ENCODE measurements at regions not wholly inside any gene's neighbourhood (a gene's known extent, or its start where the extent isn't known, plus 50 kb on each side); places are given as distances from the start of the nearest gene placed in this dataset.

GRCh38 chr5:62701036-62701435 lies 122.4 kb downstream of the LRRC70 start:
- no peak for DNase-seq
- Mint-ChIP-seq H3K36me3 (ENCODE audit: low read depth) (no peaks in the 10 kb centered on the region), H3K27me3 (no peaks in the 10 kb centered on the region), H3K9me3 (no peaks in the 10 kb centered on the region), H3K4me3 (no peak overlapping the region), H3K4me1 (ENCODE audit: low read depth) (no peaks in the 10 kb centered on the region), H3K27ac (no peak overlapping the region)

- Mint-ChIP-seq H3K27me3 (no peaks in the 10 kb centered on the region), H3K27ac (no peak overlapping the region), H3K4me1 (ENCODE audit: low read depth) (no peaks in the 10 kb centered on the region), H3K4me3 (no peak overlapping the region), H3K36me3 (ENCODE audit: low read depth) (no peaks in the 10 kb centered on the region), H3K9me3 (no peaks in the 10 kb centered on the region)
- no peak for DNase-seq
Measured at GRCh38 chr5:62698756-62699155, 120.1 kb downstream of the LRRC70 start.

- no peaks in the 10 kb centered on the region for H3K27me3 Mint-ChIP-seq
- no peaks in the 10 kb centered on the region for H3K9me3 Mint-ChIP-seq
- no peak overlapping the region for H3K27ac Mint-ChIP-seq
- DNase-seq: no peak
- no peaks in the 10 kb centered on the region for H3K36me3 Mint-ChIP-seq (ENCODE audit: low read depth)
- H3K4me3 Mint-ChIP-seq: no peak overlapping the region
- H3K4me1 Mint-ChIP-seq (ENCODE audit: low read depth): peaks cover 6% of the 10 kb centered on the region
Measured at GRCh38 chr5:62695274-62695673, 116.7 kb downstream of the LRRC70 start.

DNA sequence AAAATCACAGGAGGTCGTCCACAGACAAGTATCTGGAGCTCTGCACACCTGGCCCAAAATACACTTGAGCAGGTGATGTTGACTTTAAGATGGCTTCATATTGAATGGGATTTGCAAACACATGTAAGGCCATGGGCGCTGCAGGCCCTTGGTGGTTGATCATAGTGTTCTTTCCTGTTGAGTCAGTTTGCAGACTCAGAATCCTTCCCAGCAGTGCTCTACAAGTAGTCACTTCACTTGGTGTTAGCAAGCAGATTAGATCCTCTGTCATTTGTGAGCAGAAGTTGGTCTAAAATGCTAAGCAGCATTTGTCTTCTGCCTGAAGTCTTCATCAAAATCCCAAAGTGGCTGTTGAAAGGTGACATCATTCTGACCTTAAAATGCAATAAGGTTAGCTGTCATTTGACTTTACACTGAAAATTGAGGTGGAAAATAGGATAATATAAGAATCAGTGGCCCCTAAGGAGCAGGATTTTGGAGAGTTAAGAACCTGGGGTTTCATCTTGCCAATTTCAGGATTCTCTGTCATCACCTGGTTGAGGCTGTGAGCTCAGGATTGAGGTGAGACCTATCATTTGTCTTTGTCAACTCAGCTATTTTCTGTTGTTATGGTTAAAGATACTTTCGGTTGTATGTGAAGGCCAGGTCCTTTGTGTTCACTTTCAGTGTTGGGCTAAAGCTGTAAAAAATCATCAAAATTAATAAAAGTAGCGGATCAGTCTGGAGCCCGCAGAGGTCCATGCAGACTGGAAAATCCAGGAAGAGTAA lies 114.5 kb downstream of the LRRC70 start:
- peaks cover 14% of the 10 kb centered on the region for H3K4me1 Mint-ChIP-seq (ENCODE audit: low read depth)
- no peak overlapping the region for H3K4me3 Mint-ChIP-seq
- H3K36me3 Mint-ChIP-seq (ENCODE audit: low read depth): no peaks in the 10 kb centered on the region
- H3K27ac Mint-ChIP-seq: no peak overlapping the region
- H3K27me3 Mint-ChIP-seq: no peaks in the 10 kb centered on the region
- no peaks in the 10 kb centered on the region for H3K9me3 Mint-ChIP-seq
- no peak for DNase-seq

- no peak overlapping the region for H3K27ac Mint-ChIP-seq
- H3K9me3 Mint-ChIP-seq: no peaks in the 10 kb centered on the region
- DNase-seq: no peak
- H3K4me3 Mint-ChIP-seq: no peak overlapping the region
- peaks cover 14% of the 10 kb centered on the region for H3K4me1 Mint-ChIP-seq (ENCODE audit: low read depth)
- no peaks in the 10 kb centered on the region for H3K36me3 Mint-ChIP-seq (ENCODE audit: low read depth)
- no peaks in the 10 kb centered on the region for H3K27me3 Mint-ChIP-seq
Measured at GRCh38 chr5:62691946-62692345, 113.3 kb downstream of the LRRC70 start.

- H3K4me1 Mint-ChIP-seq (ENCODE audit: low read depth): peaks cover 14% of the 10 kb centered on the region
- no peaks in the 10 kb centered on the region for H3K27me3 Mint-ChIP-seq
- no peak overlapping the region for H3K27ac Mint-ChIP-seq
- no peak overlapping the region for H3K4me3 Mint-ChIP-seq
- no peaks in the 10 kb centered on the region for H3K36me3 Mint-ChIP-seq (ENCODE audit: low read depth)
- DNase-seq: no peak
- no peaks in the 10 kb centered on the region for H3K9me3 Mint-ChIP-seq
Measured at GRCh38 chr5:62690421-62690820, 111.8 kb downstream of the LRRC70 start.

GRCh38 chr5:62689599-62690368 lies 111.2 kb downstream of the LRRC70 start:
- DNase-seq: no peak
- H3K4me3 Mint-ChIP-seq: peak overlapping the region; percentile 28
- H3K4me1 Mint-ChIP-seq (ENCODE audit: low read depth): peaks cover 14% of the 10 kb centered on the region
- no peaks in the 10 kb centered on the region for H3K36me3 Mint-ChIP-seq (ENCODE audit: low read depth)
- H3K9me3 Mint-ChIP-seq: no peaks in the 10 kb centered on the region
- no peaks in the 10 kb centered on the region for H3K27me3 Mint-ChIP-seq
- peak overlapping the region; percentile 71 for H3K27ac Mint-ChIP-seq

GRCh38 chr5:62686692-62687091 lies 108.1 kb downstream of the LRRC70 start:
- DNase-seq: no peak
- no peak overlapping the region for H3K4me3 Mint-ChIP-seq
- no peaks in the 10 kb centered on the region for H3K27me3 Mint-ChIP-seq
- H3K9me3 Mint-ChIP-seq: no peaks in the 10 kb centered on the region
- H3K27ac Mint-ChIP-seq: no peak overlapping the region
- no peaks in the 10 kb centered on the region for H3K36me3 Mint-ChIP-seq (ENCODE audit: low read depth)
- H3K4me1 Mint-ChIP-seq (ENCODE audit: low read depth): peaks cover 14% of the 10 kb centered on the region

- DNase-seq: no peak
- Mint-ChIP-seq H3K9me3 (no peaks in the 10 kb centered on the region), H3K27me3 (no peaks in the 10 kb centered on the region), H3K4me1 (ENCODE audit: low read depth) (peaks cover 7% of the 10 kb centered on the region), H3K4me3 (no peak overlapping the region), H3K27ac (no peak overlapping the region), H3K36me3 (ENCODE audit: low read depth) (no peaks in the 10 kb centered on the region)
Measured at GRCh38 chr5:62685221-62685620, 106.6 kb downstream of the LRRC70 start.

GRCh38 chr5:62684310-62684709 lies 105.7 kb downstream of the LRRC70 start:
- Mint-ChIP-seq H3K36me3 (ENCODE audit: low read depth) (no peaks in the 10 kb centered on the region), H3K4me3 (no peak overlapping the region), H3K27ac (no peak overlapping the region), H3K27me3 (no peaks in the 10 kb centered on the region), H3K9me3 (no peaks in the 10 kb centered on the region), H3K4me1 (ENCODE audit: low read depth) (no peaks in the 10 kb centered on the region)
- no peak for DNase-seq

- peaks cover 5% of the 10 kb centered on the region for H3K9me3 Mint-ChIP-seq
- DNase-seq: no peak
- H3K36me3 Mint-ChIP-seq (ENCODE audit: low read depth): no peaks in the 10 kb centered on the region
- no peaks in the 10 kb centered on the region for H3K27me3 Mint-ChIP-seq
- H3K27ac Mint-ChIP-seq: no peak overlapping the region
- no peaks in the 10 kb centered on the region for H3K4me1 Mint-ChIP-seq (ENCODE audit: low read depth)
- no peak overlapping the region for H3K4me3 Mint-ChIP-seq
Measured at GRCh38 chr5:62682059-62682458, 103.4 kb downstream of the LRRC70 start.

GRCh38 chr5:62681117-62681850 lies 102.7 kb downstream of the LRRC70 start:
- Mint-ChIP-seq H3K36me3 (ENCODE audit: low read depth) (no peaks in the 10 kb centered on the region), H3K27me3 (no peaks in the 10 kb centered on the region), H3K4me1 (ENCODE audit: low read depth) (no peaks in the 10 kb centered on the region), H3K4me3 (no peak overlapping the region), H3K27ac (no peak overlapping the region), H3K9me3 (peaks cover 12% of the 10 kb centered on the region)
- no peak for DNase-seq

GRCh38 chr5:62680121-62680520 lies 101.5 kb downstream of the LRRC70 start:
- no peaks in the 10 kb centered on the region for H3K27me3 Mint-ChIP-seq
- no peaks in the 10 kb centered on the region for H3K36me3 Mint-ChIP-seq (ENCODE audit: low read depth)
- DNase-seq: no peak
- H3K27ac Mint-ChIP-seq: no peak overlapping the region
- peaks cover 17% of the 10 kb centered on the region for H3K9me3 Mint-ChIP-seq
- H3K4me1 Mint-ChIP-seq (ENCODE audit: low read depth): no peaks in the 10 kb centered on the region
- H3K4me3 Mint-ChIP-seq: no peak overlapping the region
